ENCODE measurements at regions not wholly inside any gene's neighbourhood (a gene's known extent, or its start where the extent isn't known, plus 50 kb on each side); places are given as distances from the start of the nearest gene placed in this dataset.

- no peak overlapping the region for H3K4me3 Mint-ChIP-seq
- H3K36me3 Mint-ChIP-seq (ENCODE audit: low read depth), result no peaks in the 10 kb centered on the region
- ATAC-seq, result no peak
- H3K9me3 Mint-ChIP-seq, result no peaks in the 10 kb centered on the region
- no peaks in the 10 kb centered on the region for H3K4me1 Mint-ChIP-seq
- H3K27me3 Mint-ChIP-seq, result no peaks in the 10 kb centered on the region
- no peak for DNase-seq
- no peak overlapping the region for H3K27ac Mint-ChIP-seq
Measured at GRCh38 chrX:140360924-140361323, 143.9 kb downstream of the SOX3 start.

- no peaks in the 10 kb centered on the region for H3K27me3 Mint-ChIP-seq
- no peak overlapping the region for H3K4me3 Mint-ChIP-seq
- H3K27ac Mint-ChIP-seq, result no peak overlapping the region
- no peaks in the 10 kb centered on the region for H3K9me3 Mint-ChIP-seq
- no peak for ATAC-seq
- no peaks in the 10 kb centered on the region for H3K36me3 Mint-ChIP-seq (ENCODE audit: low read depth)
- no peaks in the 10 kb centered on the region for H3K4me1 Mint-ChIP-seq
- DNase-seq, result no peak
Measured at GRCh38 chrX:140360284-140360683, 144.6 kb downstream of the SOX3 start.

GRCh38 chrX:140355922-140356321, 148.9 kb downstream of the SOX3 start:
- H3K4me1 Mint-ChIP-seq, result no peaks in the 10 kb centered on the region
- no peak overlapping the region for H3K27ac Mint-ChIP-seq
- H3K27me3 Mint-ChIP-seq, result no peaks in the 10 kb centered on the region
- H3K9me3 Mint-ChIP-seq, result no peaks in the 10 kb centered on the region
- H3K4me3 Mint-ChIP-seq, result no peak overlapping the region
- ATAC-seq, result no peak
- H3K36me3 Mint-ChIP-seq (ENCODE audit: low read depth), result no peaks in the 10 kb centered on the region
- no peak for DNase-seq

- Mint-ChIP-seq H3K27ac (no peak overlapping the region), H3K4me1 (no peaks in the 10 kb centered on the region), H3K36me3 (ENCODE audit: low read depth) (no peaks in the 10 kb centered on the region), H3K27me3 (no peaks in the 10 kb centered on the region), H3K9me3 (no peaks in the 10 kb centered on the region), H3K4me3 (no peak overlapping the region)
- ATAC-seq, result no peak
- DNase-seq, result no peak
Measured at GRCh38 chrX:140355429-140355828, 149.4 kb downstream of the SOX3 start.

- Mint-ChIP-seq H3K4me3 (no peak overlapping the region), H3K27me3 (no peaks in the 10 kb centered on the region), H3K36me3 (ENCODE audit: low read depth) (no peaks in the 10 kb centered on the region), H3K27ac (no peak overlapping the region), H3K4me1 (no peaks in the 10 kb centered on the region), H3K9me3 (no peaks in the 10 kb centered on the region)
- ATAC-seq (no peak), DNase-seq (no peak)
Measured at GRCh38 chrX:140354431-140355120, 150.3 kb downstream of the SOX3 start.

- Mint-ChIP-seq H3K9me3 (no peaks in the 10 kb centered on the region), H3K27ac (no peak overlapping the region), H3K4me1 (no peaks in the 10 kb centered on the region), H3K27me3 (no peaks in the 10 kb centered on the region), H3K36me3 (ENCODE audit: low read depth) (no peaks in the 10 kb centered on the region), H3K4me3 (no peak overlapping the region)
- DNase-seq (no peak), ATAC-seq (no peak)
Measured at GRCh38 chrX:140346729-140347128, 158.1 kb downstream of the SOX3 start.

- no peak for ATAC-seq
- Mint-ChIP-seq H3K9me3 (no peaks in the 10 kb centered on the region), H3K4me3 (no peak overlapping the region), H3K27ac (no peak overlapping the region), H3K4me1 (no peaks in the 10 kb centered on the region), H3K36me3 (ENCODE audit: low read depth) (no peaks in the 10 kb centered on the region), H3K27me3 (no peaks in the 10 kb centered on the region)
- no peak for DNase-seq
Measured at GRCh38 chrX:140343226-140343868, 161.5 kb downstream of the SOX3 start.

- Mint-ChIP-seq H3K27ac (no peak overlapping the region), H3K4me3 (no peak overlapping the region), H3K4me1 (no peaks in the 10 kb centered on the region), H3K36me3 (ENCODE audit: low read depth) (no peaks in the 10 kb centered on the region), H3K27me3 (no peaks in the 10 kb centered on the region), H3K9me3 (no peaks in the 10 kb centered on the region)
- ATAC-seq (no peak), DNase-seq (no peak)
Measured at GRCh38 chrX:140342410-140342809, 162.5 kb downstream of the SOX3 start.

- ATAC-seq, result no peak
- Mint-ChIP-seq H3K27me3 (no peaks in the 10 kb centered on the region), H3K27ac (no peak overlapping the region), H3K9me3 (no peaks in the 10 kb centered on the region), H3K4me1 (no peaks in the 10 kb centered on the region), H3K4me3 (no peak overlapping the region), H3K36me3 (ENCODE audit: low read depth) (no peaks in the 10 kb centered on the region)
- no peak for DNase-seq
Measured at GRCh38 chrX:140337263-140337662, 167.6 kb downstream of the SOX3 start.

- H3K9me3 Mint-ChIP-seq, result no peaks in the 10 kb centered on the region
- H3K4me3 Mint-ChIP-seq, result no peak overlapping the region
- no peaks in the 10 kb centered on the region for H3K36me3 Mint-ChIP-seq (ENCODE audit: low read depth)
- no peaks in the 10 kb centered on the region for H3K4me1 Mint-ChIP-seq
- H3K27me3 Mint-ChIP-seq, result no peaks in the 10 kb centered on the region
- DNase-seq (no peak), ATAC-seq (no peak)
- no peak overlapping the region for H3K27ac Mint-ChIP-seq
Measured at GRCh38 chrX:140318296-140318695, 186.6 kb downstream of the SOX3 start.

GRCh38 chrX:140317462-140317861, 187.4 kb downstream of the SOX3 start:
- Mint-ChIP-seq H3K9me3 (no peaks in the 10 kb centered on the region), H3K27me3 (no peaks in the 10 kb centered on the region), H3K27ac (no peak overlapping the region), H3K4me1 (no peaks in the 10 kb centered on the region), H3K4me3 (no peak overlapping the region), H3K36me3 (ENCODE audit: low read depth) (no peaks in the 10 kb centered on the region)
- DNase-seq (no peak), ATAC-seq (no peak)

GRCh38 chrX:140298960-140299825, 205.7 kb downstream of the SOX3 start:
- DNase-seq (no peak), ATAC-seq (no peak)
- Mint-ChIP-seq H3K36me3 (ENCODE audit: low read depth) (no peaks in the 10 kb centered on the region), H3K9me3 (no peaks in the 10 kb centered on the region), H3K27me3 (no peaks in the 10 kb centered on the region), H3K4me1 (no peaks in the 10 kb centered on the region), H3K4me3 (no peak overlapping the region), H3K27ac (no peak overlapping the region)

- no peaks in the 10 kb centered on the region for H3K27me3 Mint-ChIP-seq
- H3K27ac Mint-ChIP-seq, result no peak overlapping the region
- DNase-seq (no peak), ATAC-seq (no peak)
- no peaks in the 10 kb centered on the region for H3K9me3 Mint-ChIP-seq
- no peak overlapping the region for H3K4me3 Mint-ChIP-seq
- H3K4me1 Mint-ChIP-seq, result no peaks in the 10 kb centered on the region
- H3K36me3 Mint-ChIP-seq (ENCODE audit: low read depth), result no peaks in the 10 kb centered on the region
Measured at GRCh38 chrX:140297273-140297672, 207.6 kb downstream of the SOX3 start.

GRCh38 chrX:140292961-140293360, 211.9 kb downstream of the SOX3 start:
- H3K36me3 Mint-ChIP-seq (ENCODE audit: low read depth), result no peaks in the 10 kb centered on the region
- H3K4me3 Mint-ChIP-seq, result no peak overlapping the region
- DNase-seq (no peak), ATAC-seq (no peak)
- no peaks in the 10 kb centered on the region for H3K27me3 Mint-ChIP-seq
- no peaks in the 10 kb centered on the region for H3K9me3 Mint-ChIP-seq
- no peaks in the 10 kb centered on the region for H3K4me1 Mint-ChIP-seq
- no peak overlapping the region for H3K27ac Mint-ChIP-seq

GRCh38 chrX:140292188-140292587, 212.7 kb downstream of the SOX3 start:
- no peaks in the 10 kb centered on the region for H3K9me3 Mint-ChIP-seq
- H3K27ac Mint-ChIP-seq, result no peak overlapping the region

More at GRCh38 chrX:140292188-140292587, 212.7 kb downstream of the SOX3 start:
- DNase-seq (no peak), ATAC-seq (no peak)
- Mint-ChIP-seq H3K4me3 (no peak overlapping the region), H3K27me3 (no peaks in the 10 kb centered on the region), H3K4me1 (no peaks in the 10 kb centered on the region), H3K36me3 (ENCODE audit: low read depth) (no peaks in the 10 kb centered on the region)

All from activated naive CD8-positive, alpha-beta T cell treated with anti-CD3 and anti-CD28 coated beads, Interleukin-2, amount 50 U/mL, for 24 hours (primary cell).